ENCODE measurements at regions not wholly inside any gene's neighbourhood (a gene's known extent, or its start where the extent isn't known, plus 50 kb on each side); places are given as distances from the start of the nearest gene placed in this dataset.

- TF ChIP-seq, protein P1, sequence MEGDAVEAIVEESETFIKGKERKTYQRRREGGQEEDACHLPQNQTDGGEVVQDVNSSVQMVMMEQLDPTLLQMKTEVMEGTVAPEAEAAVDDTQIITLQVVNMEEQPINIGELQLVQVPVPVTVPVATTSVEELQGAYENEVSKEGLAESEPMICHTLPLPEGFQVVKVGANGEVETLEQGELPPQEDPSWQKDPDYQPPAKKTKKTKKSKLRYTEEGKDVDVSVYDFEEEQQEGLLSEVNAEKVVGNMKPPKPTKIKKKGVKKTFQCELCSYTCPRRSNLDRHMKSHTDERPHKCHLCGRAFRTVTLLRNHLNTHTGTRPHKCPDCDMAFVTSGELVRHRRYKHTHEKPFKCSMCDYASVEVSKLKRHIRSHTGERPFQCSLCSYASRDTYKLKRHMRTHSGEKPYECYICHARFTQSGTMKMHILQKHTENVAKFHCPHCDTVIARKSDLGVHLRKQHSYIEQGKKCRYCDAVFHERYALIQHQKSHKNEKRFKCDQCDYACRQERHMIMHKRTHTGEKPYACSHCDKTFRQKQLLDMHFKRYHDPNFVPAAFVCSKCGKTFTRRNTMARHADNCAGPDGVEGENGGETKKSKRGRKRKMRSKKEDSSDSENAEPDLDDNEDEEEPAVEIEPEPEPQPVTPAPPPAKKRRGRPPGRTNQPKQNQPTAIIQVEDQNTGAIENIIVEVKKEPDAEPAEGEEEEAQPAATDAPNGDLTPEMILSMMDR (IDR thresholded peaks at IDR 0.05), result no peak
- no peak for TF ChIP-seq POLR2A (IDR thresholded peaks at IDR 0.05)
These were observed 280.3 kb downstream of the CYRIA start for GRCh38 chr2:16385341-16385740.
